ENCODE measurements at regions not wholly inside any gene's neighbourhood (a gene's known extent, or its start where the extent isn't known, plus 50 kb on each side); places are given as distances from the start of the nearest gene placed in this dataset.

GRCh38 chr3:5756443-5756842 is 568.9 kb downstream of the EDEM1 start:
- TF ChIP-seq POLR2A (IDR thresholded peaks at IDR 0.05) (no peak), CTCF (IDR thresholded peaks at IDR 0.05) (no peak)

Data from Peyer's patch (tissue), 4 donors.